ENCODE measurements at regions not wholly inside any gene's neighbourhood (a gene's known extent, or its start where the extent isn't known, plus 50 kb on each side); places are given as distances from the start of the nearest gene placed in this dataset.

GRCh38 chr9:749716-750115, 91.8 kb upstream of the DMRT1 start:
- Histone ChIP-seq H3K4me1 (ENCODE audit: control insufficient read depth, extremely low read depth, insufficient read depth, low read length) (peaks cover 21% of the 10 kb centered on the region), H3K9me3 (replicated peaks; ENCODE audit: control insufficient read depth, insufficient read depth, low read length) (no peaks in the 10 kb centered on the region), H2AFZ (ENCODE audit: low read depth, low read length) (no peak overlapping the region), H3K4me2 (ENCODE audit: insufficient read depth, low read length) (no peak overlapping the region), H3K79me2 (ENCODE audit: control insufficient read depth, insufficient read depth, low read length) (no peaks in the 10 kb centered on the region), H3K9ac (replicated peaks; ENCODE audit: extremely low read depth, insufficient read depth, low read length) (no peak overlapping the region), H3K36me3 (ENCODE audit: control insufficient read depth in 2 of 2, extremely low read depth in 1 of 2, insufficient read depth in 2 of 2, low read length in 2 of 2) (peaks cover 13 to 15% of the 10 kb centered on the region in 2 experiments), H3K27me3 (ENCODE audit: control insufficient read depth in 2 of 2, insufficient read depth in 2 of 2, low read length in 2 of 2) (no peaks in the 10 kb centered on the region), H3K9me1 (replicated peaks; ENCODE audit: control insufficient read depth, extremely low read depth, insufficient read depth, low read length) (no peaks in the 10 kb centered on the region), H3K4me3 (replicated peaks in 1 of 3; ENCODE audit: insufficient read depth in 1 of 3, low read depth in 1 of 3, low read length in 3 of 3) (no peak overlapping the region), H3K27ac (ENCODE audit: insufficient read depth, low read depth, low read length) (no peak overlapping the region), H4K20me1 (replicated peaks; ENCODE audit: control insufficient read depth, extremely low read depth, insufficient read depth, low read length) (no peaks in the 10 kb centered on the region)
- ChIA-PET POLR2A (no interaction called here), CTCF (interaction anchor here (0.6 to 2.3 kb wide), 5 partner anchors 9 to 137 kb away, joined by 3 to 8 read pairs (median 4); no protein-coding TSS in a partner anchor)
- DNase-seq (ENCODE audit: low read depth, low spot score) = no peak
- intact Hi-C loops (cut with micrococcal nuclease) = no loop called here
- no peak for FAIRE-seq
- dilution Hi-C loops (cut with MboI; ENCODE audit: extremely low pct_ligation_motif_present, low sequenced_read_pairs) = loop anchor here (25.0 kb wide), 1 partner anchor 137 kb away; no protein-coding TSS in a partner anchor
- no TSS peak for BruUV-seq (replicated peaks)
- TF ChIP-seq POLR2A (IDR thresholded peaks at IDR 0.05; ENCODE audit: low read depth, low read length) (no peak), MYC (IDR thresholded peaks at IDR 0.05; ENCODE audit: low read depth, low read length) (no peak), MAX (IDR thresholded peaks at IDR 0.05; ENCODE audit: insufficient read depth, insufficient read length) (no peak), EZH2 (IDR thresholded peaks at IDR 0.05; ENCODE audit: borderline replicate concordance, low read depth, low read length, severe bottlenecking) (no peak), JUN (IDR thresholded peaks at IDR 0.05; ENCODE audit: borderline replicate concordance, insufficient read depth, insufficient read length, low read depth) (no peak), CTCF (IDR thresholded peaks at IDR 0.05; ENCODE audit: extremely low read depth in 1 of 2, insufficient read depth in 1 of 2, low read depth in 1 of 2, low read length in 2 of 2) (no peak), POLR2AphosphoS5 (IDR thresholded peaks at IDR 0.05; ENCODE audit: insufficient read depth, low read depth, low read length) (no peak), FOS (IDR thresholded peaks at IDR 0.05; ENCODE audit: borderline replicate concordance, insufficient read depth, low read length) (no peak), GATA2 (IDR thresholded peaks at IDR 0.05; ENCODE audit: insufficient read depth, insufficient read length, low read depth, low read length) (no peak)

All from endothelial cell of umbilical vein (primary cell).